Glomerular visceral epithelial cell (primary cell): ENCODE measurements at regions not wholly inside any gene's neighbourhood (a gene's known extent, or its start where the extent isn't known, plus 50 kb on each side); places are given as distances from the start of the nearest gene placed in this dataset.
"Not testable (repeated sequence)": the region's sequence is repeated elsewhere in the genome, so short reads cannot be mapped to it uniquely, and the experiment has no call there.

Source experiments
- DNase-seq: peaks from one replicate; pipeline ENCODE4 v3.0.0-alpha.2; 2016; ENCODE audit errors: extremely low spot score

- not testable (repeated sequence) for DNase-seq
Observed at GRCh38 chr6:25160134-25160533, 119.0 kb upstream of the CARMIL1 start.

- no peak for DNase-seq
Observed at GRCh38 chr6:25165177-25165576, 114.0 kb upstream of the CARMIL1 start.

- DNase-seq = no peak
Observed at GRCh38 chr6:25165800-25166199, 113.4 kb upstream of the CARMIL1 start.

GRCh38 chr6:25166955-25167748 lies 112.0 kb upstream of the CARMIL1 start:
- no peak for DNase-seq

GRCh38 chr6:25167961-25168360 lies 111.2 kb upstream of the CARMIL1 start:
- DNase-seq = no peak

GRCh38 chr6:25168637-25169036 lies 110.5 kb upstream of the CARMIL1 start:
- no peak for DNase-seq

- no peak for DNase-seq
Observed at GRCh38 chr6:25169553-25169952, 109.6 kb upstream of the CARMIL1 start.

- no peak for DNase-seq
Observed at GRCh38 chr6:25169961-25170360, 109.2 kb upstream of the CARMIL1 start.

- DNase-seq = no peak
Observed at GRCh38 chr6:25170640-25171039, 108.5 kb upstream of the CARMIL1 start.

GRCh38 chr6:25171301-25171700 lies 107.9 kb upstream of the CARMIL1 start:
- DNase-seq = no peak

- peak; percentile 91 for DNase-seq
Observed at GRCh38 chr6:25172819-25173218, 106.4 kb upstream of the CARMIL1 start.

- DNase-seq = no peak
Observed at GRCh38 chr6:25173246-25173645, 105.9 kb upstream of the CARMIL1 start.

- DNase-seq = peak; percentile 91
Observed at GRCh38 chr6:25173951-25174474, 105.2 kb upstream of the CARMIL1 start.

GRCh38 chr6:25174678-25175077 lies 104.5 kb upstream of the CARMIL1 start:
- no peak for DNase-seq

- DNase-seq = peak; percentile 8
Observed at GRCh38 chr6:25175196-25175595, 104.0 kb upstream of the CARMIL1 start.

- DNase-seq = no peak
Observed at GRCh38 chr6:25175681-25176080, 103.5 kb upstream of the CARMIL1 start.

GRCh38 chr6:25176466-25176865 lies 102.7 kb upstream of the CARMIL1 start:
- no peak for DNase-seq

GRCh38 chr6:25177500-25178028 lies 101.6 kb upstream of the CARMIL1 start:
- no peak for DNase-seq

- no peak for DNase-seq
Observed at GRCh38 chr6:25178336-25179035, 100.7 kb upstream of the CARMIL1 start.

- DNase-seq = no peak
Observed at GRCh38 chr6:25179051-25179778, 100.0 kb upstream of the CARMIL1 start.

- DNase-seq = no peak
Observed at GRCh38 chr6:25180630-25181349, 98.4 kb upstream of the CARMIL1 start.
